GM12878 (cell line): ENCODE measurements at regions not wholly inside any gene's neighbourhood (a gene's known extent, or its start where the extent isn't known, plus 50 kb on each side); places are given as distances from the start of the nearest gene placed in this dataset.

Source experiments
- ATAC-seq: fragments of 200-7000 bp; cut with Tn5 transposase; 3 replicates; pipeline ENCODE4 v1.9.1; 2020; ENCODE audit warnings: mild to moderate bottlenecking, moderate library complexity
- BruUV-seq: library from RNA; stranded (reverse); fragments of 400-500 nt; replicated peaks from 2 replicates; lab custom pipeline; 2021; lab: Mats Ljungman, UMichigan
- CTCF ChIA-PET: fragments of 300-600 bp; sonication (Branson Sonifier 250); formaldehyde crosslinking; extraction: SDS; loops from one replicate; lab custom pipeline; 2021; ENCODE audit warnings: inconsistent platforms; lab: Yijun Ruan, JAX
- POLR2A ChIA-PET: fragments of 350-600 bp; formaldehyde crosslinking; extraction: SDS; loops from one replicate; lab custom pipeline; 2021; ENCODE audit warnings: inconsistent platforms; lab: Charles Lee
- RAD21 ChIA-PET: fragments of 300-600 bp; sonication (Branson Sonifier 250); formaldehyde crosslinking; loops from one replicate; lab custom pipeline; 2023; ENCODE audit warnings: antibody characterized with exemption; ENCODE audit not compliant: unreplicated experiment; lab: Charles Lee
- SMC1A ChIA-PET: fragments of 300-600 bp; sonication (Branson Sonifier 250); formaldehyde crosslinking; loops from one replicate; lab custom pipeline; 2023; ENCODE audit not compliant: unreplicated experiment, uncharacterized antibody; lab: Charles Lee
- DNase-seq: peaks from one replicate; pipeline ENCODE4 v3.0.0-alpha.2; 2011; ENCODE audit warnings: low read depth, low spot score
- FAIRE-seq: peaks from 3 replicates; lab custom pipeline; 2011; peaks lifted over from hg19 to GRCh38; lab: Jason Lieb, UNC
- H2AFZ ChIP-seq: 2 replicates; pipeline ENCODE4 v1.6.0; 2011; ENCODE audit warnings: low read depth, low read length, control low read depth; ENCODE audit not compliant: control insufficient read depth
- H3K27ac ChIP-seq: 2 replicates; pipeline ENCODE4 v1.5.1; 2011; ENCODE audit warnings: control low read depth; ENCODE audit not compliant: control insufficient read depth, insufficient read depth
- H3K27me3 ChIP-seq, 2 experiments: replicated peaks in 1 of 2; 2 replicates each; pipeline versions ENCODE4 v1.6.0 to v1.6.1; 2011; ENCODE audit warnings: low read length in 1 of 2; ENCODE audit not compliant: control insufficient read depth in 2 of 2, insufficient read depth in 2 of 2
- H3K36me3 ChIP-seq, 2 experiments: 2 replicates each; pipeline ENCODE4 v1.5.1; 2011; ENCODE audit warnings: low read length in 1 of 2; ENCODE audit not compliant: control insufficient read depth in 2 of 2, insufficient read depth in 2 of 2
- H3K4me1 ChIP-seq: 2 replicates; pipeline ENCODE4 v1.6.1; 2011; ENCODE audit warnings: mild to moderate bottlenecking, low read length, moderate library complexity, mixed read lengths; ENCODE audit not compliant: control insufficient read depth, insufficient read depth
- H3K4me2 ChIP-seq: 2 replicates; pipeline ENCODE4 v1.6.0; 2011; ENCODE audit warnings: control low read depth; ENCODE audit not compliant: control insufficient read depth, insufficient read depth
- H3K4me3 ChIP-seq: fragments of 200-600 bp; sonication (generic); 2 replicates; pipeline ENCODE4 v1.5.1; 2016
- H3K79me2 ChIP-seq: 2 replicates; pipeline ENCODE4 v1.6.0; 2011; ENCODE audit warnings: low read length; ENCODE audit not compliant: control insufficient read depth, insufficient read depth
- H3K9ac ChIP-seq: 2 replicates; pipeline ENCODE4 v1.8.0; 2011; ENCODE audit warnings: low read length, control low read depth, mixed read lengths; ENCODE audit not compliant: control insufficient read depth, insufficient read depth
- H3K9me3 ChIP-seq: replicated peaks from 3 replicates; pipeline ENCODE4 v1.5.1; 2011; ENCODE audit warnings: mild to moderate bottlenecking, low read length; ENCODE audit not compliant: control insufficient read depth, insufficient read depth
- H4K20me1 ChIP-seq: 2 replicates; pipeline ENCODE4 v1.6.0; 2011; ENCODE audit not compliant: control insufficient read depth, insufficient read depth
- ASH2L ChIP-seq: fragments of 300-600, 200-600 bp; sonication (generic); IDR thresholded peaks from 2 replicates; pipeline ENCODE4 v1.6.1; 2017; ENCODE audit warnings: low read depth, mild to moderate bottlenecking, borderline replicate concordance
- BMI1 ChIP-seq: fragments of 450-650 bp; IDR thresholded peaks from 2 replicates; pipeline ENCODE4 v1.6.1; 2016; ENCODE audit warnings: mild to moderate bottlenecking, moderate library complexity, borderline replicate concordance
- EED ChIP-seq: sonication (generic); IDR thresholded peaks from 2 replicates; pipeline ENCODE4 v1.6.1; 2016; ENCODE audit warnings: antibody characterized with exemption, low read depth
- HDAC2 ChIP-seq: fragments of 200-600 bp; sonication (generic); IDR thresholded peaks from 2 replicates; pipeline ENCODE4 v1.6.1; 2017
- MXI1 ChIP-seq: fragments of 150-350 bp; IDR thresholded peaks from 2 replicates; pipeline ENCODE4 v1.6.1; 2011; ENCODE audit warnings: low read depth, mild to moderate bottlenecking, inconsistent platforms, low read length, improper control_type of control experiment
- NFXL1 ChIP-seq: fragments of 450-650 bp; IDR thresholded peaks from 2 replicates; pipeline ENCODE4 v1.6.1; 2017; ENCODE audit warnings: antibody characterized with exemption, mild to moderate bottlenecking, borderline replicate concordance
- RELA ChIP-seq: fragments of 450-650 bp; IDR thresholded peaks from 2 replicates; pipeline ENCODE4 v1.8.0; 2014; ENCODE audit warnings: borderline replicate concordance; ENCODE audit not compliant: partially characterized antibody
- SP1 ChIP-seq: IDR thresholded peaks from one replicate; pipeline ENCODE4 v1.6.1; 2011; ENCODE audit warnings: low read depth, low read length
- SUPT20H ChIP-seq: IDR thresholded peaks from 2 replicates; pipeline ENCODE4 v1.6.1; 2011; ENCODE audit warnings: low read depth, mild to moderate bottlenecking, low read length, moderate library complexity, borderline replicate concordance; ENCODE audit not compliant: control insufficient read depth
- YBX1 ChIP-seq: fragments of 450-650 bp; IDR thresholded peaks from 2 replicates; pipeline ENCODE4 v1.6.1; 2016; ENCODE audit warnings: antibody characterized with exemption
- ZZZ3 ChIP-seq: IDR thresholded peaks from 2 replicates; pipeline ENCODE4 v1.6.1; 2011; ENCODE audit warnings: low read depth; ENCODE audit not compliant: control insufficient read depth, insufficient read length
- WGBS: methylation state at CpG from one replicate; pipeline ENCODE4 v1.1.6; 2016; ENCODE audit warnings: low lambda C conversion rate; ENCODE audit not compliant: insufficient replicate concordance, insufficient coverage; ENCODE audit errors: missing lambda C conversion rate; 5-methylcytosine and 5-hydroxymethylcytosine counted together
- in situ Hi-C: fragments of 300-500 bp; cut with MboI; formaldehyde crosslinking; loops from 9 replicates; pipeline ENCODE4 v1.14.3; 2018; ENCODE audit warnings: mixed read lengths
- intact Hi-C: fragments of 100-400 bp; cut with micrococcal nuclease; formaldehyde crosslinking; loops from one replicate; pipeline ENCODE4 v1.14.2; 2022; ENCODE audit not compliant: unreplicated experiment
- TF ChIP-seq, protein P1 (sequence below): fragments of 150-350 bp; IDR thresholded peaks from 2 replicates; pipeline ENCODE4 v1.6.1; 2014; ENCODE audit warnings: mild to moderate bottlenecking, low read depth, low read length
- TF ChIP-seq, protein P2 (sequence below): fragments of 150-350 bp; IDR thresholded peaks from 2 replicates; pipeline ENCODE4 v1.6.1; 2016; ENCODE audit warnings: low read depth, low read length
- TF ChIP-seq, protein P3 (sequence below): fragments of 450-650 bp; conservative IDR thresholded peaks from 2 replicates; pipeline ENCODE4 v1.6.1; 2017; ENCODE audit warnings: mild to moderate bottlenecking, moderate library complexity
- TF ChIP-seq, protein P4 (sequence below): IDR thresholded peaks from 2 replicates; pipeline ENCODE4 v1.6.1; 2011; ENCODE audit warnings: low read depth, low read length, improper control_type of control experiment, borderline replicate concordance

DNA sequence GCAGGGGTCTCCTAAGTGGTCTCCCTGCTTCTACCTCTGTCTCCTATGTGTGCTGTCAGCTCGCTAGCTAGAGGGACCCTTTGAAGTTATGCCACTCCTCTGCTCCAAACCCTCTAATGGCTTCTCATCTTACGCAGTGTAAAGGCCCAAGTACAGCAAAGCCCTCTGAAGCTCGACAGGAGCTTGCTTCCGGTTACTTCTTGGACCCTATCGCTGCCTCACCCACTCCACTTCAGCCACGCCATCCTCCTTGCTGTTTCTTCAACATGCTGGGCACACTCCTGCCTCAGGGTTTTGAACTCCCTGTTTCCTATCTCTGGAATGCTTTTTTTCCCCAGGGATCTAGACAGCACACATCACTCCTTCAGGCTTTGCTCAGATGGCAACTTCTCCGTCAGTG lies 102.3 kb upstream of the F3 start:
- CTCF ChIA-PET, result no interaction called here
- in situ Hi-C loops, result no loop called here
- DNase-seq, result no peak
- H2AFZ ChIP-seq, result no peak overlapping the region
- no peaks in the 10 kb centered on the region for H4K20me1 ChIP-seq
- SMC1A ChIA-PET, result interaction anchor here (1.3 kb wide), 1 partner anchor 8 kb away, joined by 3 read pairs; no protein-coding TSS in a partner anchor
- TF ChIP-seq ZZZ3 (no peak), SUPT20H (no peak), MXI1 (no peak), NFXL1 (no peak), SP1 (no peak), YBX1 (no peak), EED (no peak), BMI1 (no peak), RELA (no peak), HDAC2 (no peak), ASH2L (no peak)
- TF ChIP-seq, protein P1, sequence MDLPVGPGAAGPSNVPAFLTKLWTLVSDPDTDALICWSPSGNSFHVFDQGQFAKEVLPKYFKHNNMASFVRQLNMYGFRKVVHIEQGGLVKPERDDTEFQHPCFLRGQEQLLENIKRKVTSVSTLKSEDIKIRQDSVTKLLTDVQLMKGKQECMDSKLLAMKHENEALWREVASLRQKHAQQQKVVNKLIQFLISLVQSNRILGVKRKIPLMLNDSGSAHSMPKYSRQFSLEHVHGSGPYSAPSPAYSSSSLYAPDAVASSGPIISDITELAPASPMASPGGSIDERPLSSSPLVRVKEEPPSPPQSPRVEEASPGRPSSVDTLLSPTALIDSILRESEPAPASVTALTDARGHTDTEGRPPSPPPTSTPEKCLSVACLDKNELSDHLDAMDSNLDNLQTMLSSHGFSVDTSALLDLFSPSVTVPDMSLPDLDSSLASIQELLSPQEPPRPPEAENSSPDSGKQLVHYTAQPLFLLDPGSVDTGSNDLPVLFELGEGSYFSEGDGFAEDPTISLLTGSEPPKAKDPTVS, result no peak
- TF ChIP-seq, protein P2, sequence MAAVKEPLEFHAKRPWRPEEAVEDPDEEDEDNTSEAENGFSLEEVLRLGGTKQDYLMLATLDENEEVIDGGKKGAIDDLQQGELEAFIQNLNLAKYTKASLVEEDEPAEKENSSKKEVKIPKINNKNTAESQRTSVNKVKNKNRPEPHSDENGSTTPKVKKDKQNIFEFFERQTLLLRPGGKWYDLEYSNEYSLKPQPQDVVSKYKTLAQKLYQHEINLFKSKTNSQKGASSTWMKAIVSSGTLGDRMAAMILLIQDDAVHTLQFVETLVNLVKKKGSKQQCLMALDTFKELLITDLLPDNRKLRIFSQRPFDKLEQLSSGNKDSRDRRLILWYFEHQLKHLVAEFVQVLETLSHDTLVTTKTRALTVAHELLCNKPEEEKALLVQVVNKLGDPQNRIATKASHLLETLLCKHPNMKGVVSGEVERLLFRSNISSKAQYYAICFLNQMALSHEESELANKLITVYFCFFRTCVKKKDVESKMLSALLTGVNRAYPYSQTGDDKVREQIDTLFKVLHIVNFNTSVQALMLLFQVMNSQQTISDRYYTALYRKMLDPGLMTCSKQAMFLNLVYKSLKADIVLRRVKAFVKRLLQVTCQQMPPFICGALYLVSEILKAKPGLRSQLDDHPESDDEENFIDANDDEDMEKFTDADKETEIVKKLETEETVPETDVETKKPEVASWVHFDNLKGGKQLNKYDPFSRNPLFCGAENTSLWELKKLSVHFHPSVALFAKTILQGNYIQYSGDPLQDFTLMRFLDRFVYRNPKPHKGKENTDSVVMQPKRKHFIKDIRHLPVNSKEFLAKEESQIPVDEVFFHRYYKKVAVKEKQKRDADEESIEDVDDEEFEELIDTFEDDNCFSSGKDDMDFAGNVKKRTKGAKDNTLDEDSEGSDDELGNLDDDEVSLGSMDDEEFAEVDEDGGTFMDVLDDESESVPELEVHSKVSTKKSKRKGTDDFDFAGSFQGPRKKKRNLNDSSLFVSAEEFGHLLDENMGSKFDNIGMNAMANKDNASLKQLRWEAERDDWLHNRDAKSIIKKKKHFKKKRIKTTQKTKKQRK, result no peak
- TF ChIP-seq, protein P3, sequence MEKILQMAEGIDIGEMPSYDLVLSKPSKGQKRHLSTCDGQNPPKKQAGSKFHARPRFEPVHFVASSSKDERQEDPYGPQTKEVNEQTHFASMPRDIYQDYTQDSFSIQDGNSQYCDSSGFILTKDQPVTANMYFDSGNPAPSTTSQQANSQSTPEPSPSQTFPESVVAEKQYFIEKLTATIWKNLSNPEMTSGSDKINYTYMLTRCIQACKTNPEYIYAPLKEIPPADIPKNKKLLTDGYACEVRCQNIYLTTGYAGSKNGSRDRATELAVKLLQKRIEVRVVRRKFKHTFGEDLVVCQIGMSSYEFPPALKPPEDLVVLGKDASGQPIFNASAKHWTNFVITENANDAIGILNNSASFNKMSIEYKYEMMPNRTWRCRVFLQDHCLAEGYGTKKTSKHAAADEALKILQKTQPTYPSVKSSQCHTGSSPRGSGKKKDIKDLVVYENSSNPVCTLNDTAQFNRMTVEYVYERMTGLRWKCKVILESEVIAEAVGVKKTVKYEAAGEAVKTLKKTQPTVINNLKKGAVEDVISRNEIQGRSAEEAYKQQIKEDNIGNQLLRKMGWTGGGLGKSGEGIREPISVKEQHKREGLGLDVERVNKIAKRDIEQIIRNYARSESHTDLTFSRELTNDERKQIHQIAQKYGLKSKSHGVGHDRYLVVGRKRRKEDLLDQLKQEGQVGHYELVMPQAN, result no peak
- TF ChIP-seq, protein P4, sequence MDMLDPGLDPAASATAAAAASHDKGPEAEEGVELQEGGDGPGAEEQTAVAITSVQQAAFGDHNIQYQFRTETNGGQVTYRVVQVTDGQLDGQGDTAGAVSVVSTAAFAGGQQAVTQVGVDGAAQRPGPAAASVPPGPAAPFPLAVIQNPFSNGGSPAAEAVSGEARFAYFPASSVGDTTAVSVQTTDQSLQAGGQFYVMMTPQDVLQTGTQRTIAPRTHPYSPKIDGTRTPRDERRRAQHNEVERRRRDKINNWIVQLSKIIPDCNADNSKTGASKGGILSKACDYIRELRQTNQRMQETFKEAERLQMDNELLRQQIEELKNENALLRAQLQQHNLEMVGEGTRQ, result no peak
- H3K4me1 ChIP-seq, result no peaks in the 10 kb centered on the region
- WGBS, result 35% methylated on average over 7 of the region's 7 CpGs
- no peak overlapping the region for H3K4me2 ChIP-seq
- RAD21 ChIA-PET, result interaction anchor here (1.3 kb wide), 1 partner anchor 141 kb away, joined by 3 read pairs; no protein-coding TSS in a partner anchor
- intact Hi-C loops, result no loop called here
- ATAC-seq, result no peak
- no peaks in the 10 kb centered on the region for H3K36me3 ChIP-seq
- no peaks in the 10 kb centered on the region for H3K27me3 ChIP-seq
- BruUV-seq, result no TSS peak
- no peak overlapping the region for H3K4me3 ChIP-seq
- no peaks in the 10 kb centered on the region for H3K9me3 ChIP-seq
- no peak for FAIRE-seq
- POLR2A ChIA-PET, result no interaction called here
- H3K79me2 ChIP-seq, result no peaks in the 10 kb centered on the region
- no peak overlapping the region for H3K27ac ChIP-seq
- no peak overlapping the region for H3K9ac ChIP-seq
